Adrenal gland (tissue), 9 donors: ENCODE measurements at regions not wholly inside any gene's neighbourhood (a gene's known extent, or its start where the extent isn't known, plus 50 kb on each side); places are given as distances from the start of the nearest gene placed in this dataset.

ENCODE experiments used
- DNase-seq, 7 donors: peaks; one replicate each; pipeline ENCODE4 v3.0.0-alpha.2; 2019 to 2020
- H3K27ac ChIP-seq, 5 donors: fragments of 200-600 bp; sonication (generic) in 4 of 5; 1 replicate in 3 of 5; 2 replicates in 2 of 5; pipeline versions ENCODE4 v1.5.1 to v1.8.0; 2016 to 2020; ENCODE audit warnings: mild to moderate bottlenecking in 1 of 5
- H3K27me3 ChIP-seq: fragments of 200-600 bp; 2 replicates; pipeline ENCODE4 v1.8.0; 2021
- H3K36me3 ChIP-seq, 2 donors: fragments of 200-600 bp; replicated peaks in 1 of 2; 1 replicate in 1 of 2; 2 replicates in 1 of 2; pipeline versions ENCODE4 v1.5.1 to v1.8.0; 2018 to 2022
- H3K4me1 ChIP-seq, 2 donors: fragments of 200-600 bp; replicated peaks in 1 of 2; 1 replicate in 1 of 2; 2 replicates in 1 of 2; pipeline versions ENCODE4 v1.5.1 to v1.8.0; 2018 to 2021
- H3K4me3 ChIP-seq, 4 donors: fragments of 200-600 bp; sonication (generic) in 3 of 4; one replicate each; pipeline ENCODE4 v1.5.1; 2016 to 2018
- H3K9me3 ChIP-seq, 3 donors: fragments of 200-600 bp; sonication (generic) in 1 of 3; replicated peaks in 1 of 3; 1 replicate in 2 of 3; 2 replicates in 1 of 3; pipeline versions ENCODE4 v1.5.1 to v1.8.0; 2016 to 2021
- CTCF ChIP-seq, 6 experiments: fragments of 450-650 bp in 4 of 6; fragments of 200-600 bp in 2 of 6; sonication (generic) in 1 of 6; IDR thresholded peaks; 1 replicate in 5 of 6; 2 replicates in 1 of 6; pipeline versions ENCODE4 v1.5.1 to v1.8.0; 2016 to 2021; ENCODE audit warnings: antibody characterized with exemption in 6 of 6, mild to moderate bottlenecking in 2 of 6, moderate library complexity in 1 of 6
- POLR2A ChIP-seq, 2 donors: fragments of 450-650 bp; IDR thresholded peaks; one replicate each; pipeline ENCODE4 v1.6.1; 2017; ENCODE audit warnings: antibody characterized with exemption in 2 of 2, mild to moderate bottlenecking in 2 of 2, moderate library complexity in 1 of 2
- WGBS, 4 donors: extraction: QIAGEN DNeasy Blood & Tissue Kit in 2 of 4; methylation state at CpG; one replicate each; pipeline versions ENCODE4 v1.1.5 to v1.1.7; 2013 to 2017; 5-methylcytosine and 5-hydroxymethylcytosine counted together
- intact Hi-C, 2 donors: fragments of 100-400 bp; cut with DNase I; formaldehyde crosslinking; loops; one replicate each; pipeline versions ENCODE4 v1.14.1 to v1.15.0; 2022 to 2023
- donor health status: healthy with polysubstance abuse.
- donor health status: Bipolar disorder and iron deficiency.
- donor health status: DM: yes; HTN: yes; CAD: no.
- donor health status: DM: no; HTN: no; CAD: no.
- donor health status: DM: no; HTN: no; CAD: no.

- H3K4me1 ChIP-seq: no peaks in the 10 kb centered on the region
- no peaks in the 10 kb centered on the region for H3K9me3 ChIP-seq
- intact Hi-C loops: no loop called here
- TF ChIP-seq POLR2A (IDR thresholded peaks at IDR 0.05) (no peak), CTCF (IDR thresholded peaks at IDR 0.05) (no peak)
- H3K36me3 ChIP-seq: no peaks in the 10 kb centered on the region
- DNase-seq: peak in 3 of 7 donors; percentile 9 to 30 (median 14)
- H3K27ac ChIP-seq: no peak overlapping the region
- H3K27me3 ChIP-seq: no peaks in the 10 kb centered on the region
- no peak overlapping the region for H3K4me3 ChIP-seq
Observed at GRCh38 chr16:9469512-9469911, 378.1 kb downstream of the HAPSTR1 start.

- no peak overlapping the region for H3K4me3 ChIP-seq
- WGBS, 4 donors: 80 to 93% (median 87%) methylated on average over 3 of the region's 3 CpGs
- intact Hi-C loops: no loop called here
- DNase-seq: no peak
- H3K27ac ChIP-seq: no peak overlapping the region
- no peaks in the 10 kb centered on the region for H3K36me3 ChIP-seq
- no peaks in the 10 kb centered on the region for H3K27me3 ChIP-seq
- H3K4me1 ChIP-seq: no peaks in the 10 kb centered on the region
- H3K9me3 ChIP-seq: no peaks in the 10 kb centered on the region
- TF ChIP-seq CTCF (IDR thresholded peaks at IDR 0.05): no peak
- no peak for TF ChIP-seq POLR2A (IDR thresholded peaks at IDR 0.05)
Observed at GRCh38 chr16:9476744-9477143, 385.3 kb downstream of the HAPSTR1 start.

- intact Hi-C loops: no loop called here
- no peak for TF ChIP-seq POLR2A (IDR thresholded peaks at IDR 0.05)
- TF ChIP-seq CTCF (IDR thresholded peaks at IDR 0.05): peak in 2 of 6 experiments; percentile 11 to 14
Observed at GRCh38 chr16:9479008-9479407, 387.6 kb downstream of the HAPSTR1 start.

GRCh38 chr16:9480503-9480902, 389.1 kb downstream of the HAPSTR1 start:
- DNase-seq: no peak
- TF ChIP-seq POLR2A (IDR thresholded peaks at IDR 0.05): no peak
- TF ChIP-seq CTCF (IDR thresholded peaks at IDR 0.05): no peak
- no peaks in the 10 kb centered on the region for H3K36me3 ChIP-seq
- no peak overlapping the region for H3K27ac ChIP-seq
- no peaks in the 10 kb centered on the region for H3K4me1 ChIP-seq
- no peak overlapping the region for H3K4me3 ChIP-seq
- no peaks in the 10 kb centered on the region for H3K9me3 ChIP-seq
- intact Hi-C loops: no loop called here
- H3K27me3 ChIP-seq: no peaks in the 10 kb centered on the region
- WGBS, 4 donors: 73 to 84% (median 76%) methylated on average over 3 of the region's 3 CpGs

More at GRCh38 chr16:9479008-9479407, 387.6 kb downstream of the HAPSTR1 start:
- no peaks in the 10 kb centered on the region for H3K4me1 ChIP-seq
- H3K27ac ChIP-seq: no peak overlapping the region
- no peak for DNase-seq
- WGBS, 4 donors: 42 to 60% (median 51%) methylated on average over 2 of the region's 2 CpGs
- H3K9me3 ChIP-seq: no peaks in the 10 kb centered on the region
- no peak overlapping the region for H3K4me3 ChIP-seq
- no peaks in the 10 kb centered on the region for H3K36me3 ChIP-seq
- no peaks in the 10 kb centered on the region for H3K27me3 ChIP-seq
